Esophagus squamous epithelium (tissue), 4 donors: ENCODE measurements at regions not wholly inside any gene's neighbourhood (a gene's known extent, or its start where the extent isn't known, plus 50 kb on each side); places are given as distances from the start of the nearest gene placed in this dataset.

Experiments used
- CTCF ChIP-seq, 6 experiments: fragments of 450-650 bp in 4 of 6; fragments of 200-600 bp in 2 of 6; sonication (generic) in 2 of 6; IDR thresholded peaks; one replicate each; pipeline ENCODE4 v1.5.1; 2016 to 2019; ENCODE audit warnings: antibody characterized with exemption in 6 of 6, mild to moderate bottlenecking in 4 of 6, moderate library complexity in 4 of 6
- POLR2A ChIP-seq, 4 donors: fragments of 450-650 bp; IDR thresholded peaks; one replicate each; pipeline ENCODE4 v1.6.1; 2017; ENCODE audit warnings: antibody characterized with exemption in 4 of 4, mild to moderate bottlenecking in 4 of 4, moderate library complexity in 3 of 4

DNA sequence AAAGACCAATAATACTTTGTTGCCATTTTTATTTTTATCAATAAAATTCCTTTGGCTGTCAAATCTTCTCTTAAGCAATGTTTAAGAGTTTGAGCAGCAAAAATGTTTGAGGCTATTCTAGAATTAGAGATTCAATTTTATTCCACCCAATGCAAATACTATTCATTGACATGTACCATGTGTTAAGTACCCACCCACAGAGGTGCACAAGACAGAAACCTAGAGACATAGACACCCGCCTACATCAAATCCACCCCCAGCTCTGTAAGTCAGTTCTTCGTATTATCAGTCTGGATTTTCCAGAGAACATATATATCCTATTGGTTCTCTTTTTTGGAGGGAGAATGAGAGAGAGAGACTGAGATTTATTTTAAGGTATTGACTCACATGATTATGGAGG is 463.7 kb downstream of the EPM2A start:
- no peak for TF ChIP-seq CTCF (IDR thresholded peaks at IDR 0.05)
- TF ChIP-seq POLR2A (IDR thresholded peaks at IDR 0.05): no peak
